ENCODE measurements at regions not wholly inside any gene's neighbourhood (a gene's known extent, or its start where the extent isn't known, plus 50 kb on each side); places are given as distances from the start of the nearest gene placed in this dataset.

DNA sequence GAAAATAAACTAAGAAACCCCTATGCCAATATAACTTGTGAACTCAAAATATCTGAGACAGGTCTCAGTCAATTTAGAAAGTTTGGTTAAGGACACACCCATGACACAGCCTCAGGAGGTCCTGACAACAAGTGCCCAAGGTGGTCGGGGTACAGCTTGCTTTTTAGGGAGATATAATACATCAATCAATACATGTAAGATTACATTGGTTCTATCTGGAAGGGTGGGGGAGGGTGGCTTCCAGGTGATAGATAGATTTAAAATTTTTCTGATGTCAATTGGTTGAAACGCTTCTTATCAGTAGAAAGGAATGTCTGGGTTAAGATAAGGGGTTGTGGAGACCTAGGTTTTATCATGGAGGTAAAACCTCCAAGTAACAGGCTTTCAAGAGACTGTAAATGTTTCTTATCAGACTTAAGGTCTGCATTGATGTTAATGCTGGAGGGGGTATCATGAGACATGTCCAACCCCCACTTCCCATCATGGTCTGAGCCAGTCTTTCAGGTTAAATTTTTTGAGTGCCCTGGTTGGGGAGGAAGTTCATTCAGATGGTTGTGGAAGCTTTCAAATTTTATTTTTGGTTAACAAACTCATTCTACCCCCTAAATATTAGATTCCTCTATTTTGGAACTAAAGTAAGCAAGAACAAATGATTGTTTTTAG is 82.0 kb upstream of the RASSF8 start:
- TF ChIP-seq, protein P1, sequence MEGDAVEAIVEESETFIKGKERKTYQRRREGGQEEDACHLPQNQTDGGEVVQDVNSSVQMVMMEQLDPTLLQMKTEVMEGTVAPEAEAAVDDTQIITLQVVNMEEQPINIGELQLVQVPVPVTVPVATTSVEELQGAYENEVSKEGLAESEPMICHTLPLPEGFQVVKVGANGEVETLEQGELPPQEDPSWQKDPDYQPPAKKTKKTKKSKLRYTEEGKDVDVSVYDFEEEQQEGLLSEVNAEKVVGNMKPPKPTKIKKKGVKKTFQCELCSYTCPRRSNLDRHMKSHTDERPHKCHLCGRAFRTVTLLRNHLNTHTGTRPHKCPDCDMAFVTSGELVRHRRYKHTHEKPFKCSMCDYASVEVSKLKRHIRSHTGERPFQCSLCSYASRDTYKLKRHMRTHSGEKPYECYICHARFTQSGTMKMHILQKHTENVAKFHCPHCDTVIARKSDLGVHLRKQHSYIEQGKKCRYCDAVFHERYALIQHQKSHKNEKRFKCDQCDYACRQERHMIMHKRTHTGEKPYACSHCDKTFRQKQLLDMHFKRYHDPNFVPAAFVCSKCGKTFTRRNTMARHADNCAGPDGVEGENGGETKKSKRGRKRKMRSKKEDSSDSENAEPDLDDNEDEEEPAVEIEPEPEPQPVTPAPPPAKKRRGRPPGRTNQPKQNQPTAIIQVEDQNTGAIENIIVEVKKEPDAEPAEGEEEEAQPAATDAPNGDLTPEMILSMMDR (IDR thresholded peaks at IDR 0.05), result no peak
- no peak for TF ChIP-seq POLR2AphosphoS5 (IDR thresholded peaks at IDR 0.05)
- TF ChIP-seq POLR2A (IDR thresholded peaks at IDR 0.05), result no peak
- no peak for TF ChIP-seq EP300 (IDR thresholded peaks at IDR 0.05)
